Transverse colon (tissue), 4 donors: ENCODE measurements at regions not wholly inside any gene's neighbourhood (a gene's known extent, or its start where the extent isn't known, plus 50 kb on each side); places are given as distances from the start of the nearest gene placed in this dataset.
A peak's percentile ranks its signal among the peaks of the same experiment; 100 is the strongest.

Experiments
- EP300 ChIP-seq: sonication (generic); formaldehyde crosslinking; IDR thresholded peaks from one replicate; pipeline ENCODE4 v1.6.1; 2017; ENCODE audit warnings: antibody characterized with exemption, low read depth
- POLR2A ChIP-seq: fragments of 450-650 bp; IDR thresholded peaks from one replicate; pipeline ENCODE4 v1.6.1; 2016; ENCODE audit warnings: antibody characterized with exemption, mild to moderate bottlenecking, moderate library complexity
- POLR2AphosphoS5 ChIP-seq, 3 donors: sonication (generic); formaldehyde crosslinking; IDR thresholded peaks; one replicate each; pipeline ENCODE4 v1.6.1; 2016; ENCODE audit warnings: antibody characterized with exemption in 3 of 3
- TF ChIP-seq, protein P1 (sequence below), 5 experiments: fragments of 200-600 bp in 3 of 5; fragments of 450-650 bp in 2 of 5; sonication (generic) in 3 of 5; IDR thresholded peaks; 1 replicate in 2 of 5; 2 replicates in 3 of 5; pipeline ENCODE4 v1.5.1; 2016 to 2017; ENCODE audit warnings: antibody characterized with exemption in 5 of 5, inconsistent platforms in 3 of 5, mild to moderate bottlenecking in 2 of 5, moderate library complexity in 1 of 5

DNA sequence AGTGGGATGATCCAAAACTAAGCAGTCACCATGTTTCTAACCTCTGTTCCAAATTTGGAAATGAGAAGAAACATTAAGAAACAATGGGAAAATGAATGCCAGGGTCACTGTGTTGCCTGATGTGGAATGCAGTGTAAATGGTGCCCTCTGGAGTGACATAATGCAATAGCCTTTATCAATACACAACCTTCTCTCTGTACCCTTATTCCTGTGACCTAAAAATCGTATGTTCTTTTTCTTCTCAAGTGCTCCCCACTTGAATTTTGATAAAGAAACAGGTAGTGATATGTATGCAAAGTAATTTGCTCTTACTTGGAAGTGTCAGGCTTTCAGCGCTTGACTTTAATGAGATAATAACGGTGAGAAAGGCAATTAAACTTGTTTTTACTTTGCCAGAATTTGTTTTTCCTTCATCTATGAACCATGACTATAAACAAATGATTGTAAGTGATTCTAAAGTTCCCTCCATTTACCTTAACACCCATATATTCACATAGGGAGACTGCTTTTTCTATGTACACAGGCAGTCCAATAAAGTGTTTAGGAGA is 145.8 kb upstream of the THRB start:
- TF ChIP-seq, protein P1, sequence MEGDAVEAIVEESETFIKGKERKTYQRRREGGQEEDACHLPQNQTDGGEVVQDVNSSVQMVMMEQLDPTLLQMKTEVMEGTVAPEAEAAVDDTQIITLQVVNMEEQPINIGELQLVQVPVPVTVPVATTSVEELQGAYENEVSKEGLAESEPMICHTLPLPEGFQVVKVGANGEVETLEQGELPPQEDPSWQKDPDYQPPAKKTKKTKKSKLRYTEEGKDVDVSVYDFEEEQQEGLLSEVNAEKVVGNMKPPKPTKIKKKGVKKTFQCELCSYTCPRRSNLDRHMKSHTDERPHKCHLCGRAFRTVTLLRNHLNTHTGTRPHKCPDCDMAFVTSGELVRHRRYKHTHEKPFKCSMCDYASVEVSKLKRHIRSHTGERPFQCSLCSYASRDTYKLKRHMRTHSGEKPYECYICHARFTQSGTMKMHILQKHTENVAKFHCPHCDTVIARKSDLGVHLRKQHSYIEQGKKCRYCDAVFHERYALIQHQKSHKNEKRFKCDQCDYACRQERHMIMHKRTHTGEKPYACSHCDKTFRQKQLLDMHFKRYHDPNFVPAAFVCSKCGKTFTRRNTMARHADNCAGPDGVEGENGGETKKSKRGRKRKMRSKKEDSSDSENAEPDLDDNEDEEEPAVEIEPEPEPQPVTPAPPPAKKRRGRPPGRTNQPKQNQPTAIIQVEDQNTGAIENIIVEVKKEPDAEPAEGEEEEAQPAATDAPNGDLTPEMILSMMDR (IDR thresholded peaks at IDR 0.05) = peak; percentile 35 to 66 (median 43)
- TF ChIP-seq POLR2A (no peak), POLR2AphosphoS5 (IDR thresholded peaks at IDR 0.05) (no peak), EP300 (no peak)
